Esophagus squamous epithelium (tissue), 4 donors: ENCODE measurements at regions not wholly inside any gene's neighbourhood (a gene's known extent, or its start where the extent isn't known, plus 50 kb on each side); places are given as distances from the start of the nearest gene placed in this dataset.

Experiments
- CTCF ChIP-seq, 6 experiments: fragments of 450-650 bp in 4 of 6; fragments of 200-600 bp in 2 of 6; sonication (generic) in 2 of 6; IDR thresholded peaks; one replicate each; pipeline ENCODE4 v1.5.1; 2016 to 2019; ENCODE audit warnings: antibody characterized with exemption in 6 of 6, mild to moderate bottlenecking in 4 of 6, moderate library complexity in 4 of 6
- POLR2A ChIP-seq, 4 donors: fragments of 450-650 bp; IDR thresholded peaks; one replicate each; pipeline ENCODE4 v1.6.1; 2017; ENCODE audit warnings: antibody characterized with exemption in 4 of 4, mild to moderate bottlenecking in 4 of 4, moderate library complexity in 3 of 4

- TF ChIP-seq CTCF (IDR thresholded peaks at IDR 0.05) (no peak), POLR2A (IDR thresholded peaks at IDR 0.05) (no peak)
Observed at GRCh38 chr2:145416640-145417039, 896.7 kb upstream of the ZEB2 start.
